ENCODE measurements at regions not wholly inside any gene's neighbourhood (a gene's known extent, or its start where the extent isn't known, plus 50 kb on each side); places are given as distances from the start of the nearest gene placed in this dataset.

DNA sequence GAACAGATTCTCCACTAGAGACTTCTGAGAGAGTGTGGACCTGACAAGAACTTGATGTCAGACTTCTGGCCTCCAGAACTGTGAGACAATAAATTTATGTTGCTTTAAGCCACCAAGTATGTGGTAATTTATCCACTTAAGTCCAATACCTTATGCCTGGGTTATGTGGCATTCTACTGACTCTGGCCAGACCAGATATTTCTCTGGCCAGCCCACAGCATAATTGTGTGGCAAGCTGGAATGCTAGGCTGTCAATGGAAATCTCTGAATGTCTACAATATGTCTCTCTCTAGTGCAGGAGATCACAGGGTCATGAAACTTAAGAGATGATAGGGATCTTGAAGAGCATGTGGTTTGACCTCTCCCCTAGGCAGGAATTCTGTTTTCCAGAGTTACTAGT is 251.0 kb downstream of the ZNF674 start:
- no peak overlapping the region for H3K9ac ChIP-seq (ENCODE audit: low read depth, low read length)
- H3K4me1 ChIP-seq (ENCODE audit: control insufficient read depth, insufficient read depth, low read length), result no peaks in the 10 kb centered on the region
- no peaks in the 10 kb centered on the region for H3K36me3 ChIP-seq (ENCODE audit: control insufficient read depth, insufficient read depth, low read length)
- peaks cover 3% of the 10 kb centered on the region for H3K9me3 ChIP-seq (ENCODE audit: control insufficient read depth, insufficient read depth, low read length)
- no peak overlapping the region for H3K4me3 ChIP-seq (ENCODE audit: low read depth, low read length)
- no peaks in the 10 kb centered on the region for H3K27me3 ChIP-seq (ENCODE audit: control insufficient read depth, insufficient read depth, low read length)

DNA sequence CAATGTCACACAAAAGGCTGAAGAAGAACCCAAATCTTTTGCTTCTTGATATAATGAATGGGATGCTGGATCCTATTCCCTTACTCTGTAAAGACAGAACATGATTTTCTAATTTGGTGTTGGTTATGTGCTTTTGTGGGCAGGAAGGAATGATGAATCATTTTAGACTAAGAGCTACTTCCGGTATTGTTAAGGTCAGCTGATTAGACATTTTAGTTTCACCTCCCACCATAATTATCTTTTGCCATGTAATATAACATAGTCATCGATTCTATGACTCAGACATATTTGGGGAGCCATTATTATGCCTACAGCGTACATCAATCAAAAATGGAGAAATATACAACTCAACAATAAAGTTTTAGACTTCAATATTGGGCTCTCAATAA is 265.3 kb downstream of the ZNF674 start:
- no peaks in the 10 kb centered on the region for H3K36me3 ChIP-seq (ENCODE audit: control insufficient read depth, insufficient read depth, low read length)

GRCh38 chrX:46279214-46279924 is 265.9 kb downstream of the ZNF674 start:
- Histone ChIP-seq H3K4me1 (ENCODE audit: control insufficient read depth, insufficient read depth, low read length) (peaks cover 3% of the 10 kb centered on the region), H3K9me3 (ENCODE audit: control insufficient read depth, insufficient read depth, low read length) (no peaks in the 10 kb centered on the region), H3K36me3 (ENCODE audit: control insufficient read depth, insufficient read depth, low read length) (no peaks in the 10 kb centered on the region), H3K9ac (ENCODE audit: low read depth, low read length) (no peak overlapping the region), H3K27me3 (ENCODE audit: control insufficient read depth, insufficient read depth, low read length) (no peaks in the 10 kb centered on the region), H3K4me3 (ENCODE audit: low read depth, low read length) (no peak overlapping the region)

More for the DNA sequence above, 265.3 kb downstream of the ZNF674 start:
- no peak overlapping the region for H3K9ac ChIP-seq (ENCODE audit: low read depth, low read length)
- H3K4me1 ChIP-seq (ENCODE audit: control insufficient read depth, insufficient read depth, low read length), result peaks cover 3% of the 10 kb centered on the region
- H3K4me3 ChIP-seq (ENCODE audit: low read depth, low read length), result no peak overlapping the region
- H3K9me3 ChIP-seq (ENCODE audit: control insufficient read depth, insufficient read depth, low read length), result no peaks in the 10 kb centered on the region
- H3K27me3 ChIP-seq (ENCODE audit: control insufficient read depth, insufficient read depth, low read length), result no peaks in the 10 kb centered on the region

GRCh38 chrX:46278572-46278971 is 266.6 kb downstream of the ZNF674 start:
- Histone ChIP-seq H3K36me3 (ENCODE audit: control insufficient read depth, insufficient read depth, low read length) (no peaks in the 10 kb centered on the region), H3K9ac (ENCODE audit: low read depth, low read length) (no peak overlapping the region), H3K9me3 (ENCODE audit: control insufficient read depth, insufficient read depth, low read length) (no peaks in the 10 kb centered on the region), H3K4me3 (ENCODE audit: low read depth, low read length) (no peak overlapping the region), H3K27me3 (ENCODE audit: control insufficient read depth, insufficient read depth, low read length) (no peaks in the 10 kb centered on the region), H3K4me1 (ENCODE audit: control insufficient read depth, insufficient read depth, low read length) (peaks cover 3% of the 10 kb centered on the region)

DNA sequence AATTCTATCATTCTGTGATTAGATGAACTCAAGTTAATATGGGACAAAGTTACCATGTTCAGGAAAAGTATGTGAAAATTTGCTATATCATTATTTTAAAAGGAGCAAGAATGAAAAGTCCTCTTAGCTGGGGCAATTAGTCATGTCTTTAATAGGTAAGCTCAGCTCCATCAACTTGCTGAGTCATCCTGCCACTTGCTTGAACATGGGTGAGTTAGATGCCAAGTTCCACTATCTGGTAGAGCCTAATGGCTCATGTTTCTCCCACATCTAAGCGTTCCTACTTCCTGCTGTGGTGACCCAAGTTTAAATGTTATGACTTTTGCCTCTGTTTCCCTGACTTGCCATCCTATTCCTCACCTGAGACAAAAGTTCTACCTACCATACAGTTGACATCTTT is 276.8 kb downstream of the ZNF674 start:
- Histone ChIP-seq H3K27me3 (ENCODE audit: control insufficient read depth, insufficient read depth, low read length) (no peaks in the 10 kb centered on the region), H3K4me3 (ENCODE audit: low read depth, low read length) (no peak overlapping the region), H3K9ac (ENCODE audit: low read depth, low read length) (no peak overlapping the region), H3K9me3 (ENCODE audit: control insufficient read depth, insufficient read depth, low read length) (no peaks in the 10 kb centered on the region), H3K4me1 (ENCODE audit: control insufficient read depth, insufficient read depth, low read length) (peaks cover 5% of the 10 kb centered on the region), H3K36me3 (ENCODE audit: control insufficient read depth, insufficient read depth, low read length) (no peaks in the 10 kb centered on the region)

DNA sequence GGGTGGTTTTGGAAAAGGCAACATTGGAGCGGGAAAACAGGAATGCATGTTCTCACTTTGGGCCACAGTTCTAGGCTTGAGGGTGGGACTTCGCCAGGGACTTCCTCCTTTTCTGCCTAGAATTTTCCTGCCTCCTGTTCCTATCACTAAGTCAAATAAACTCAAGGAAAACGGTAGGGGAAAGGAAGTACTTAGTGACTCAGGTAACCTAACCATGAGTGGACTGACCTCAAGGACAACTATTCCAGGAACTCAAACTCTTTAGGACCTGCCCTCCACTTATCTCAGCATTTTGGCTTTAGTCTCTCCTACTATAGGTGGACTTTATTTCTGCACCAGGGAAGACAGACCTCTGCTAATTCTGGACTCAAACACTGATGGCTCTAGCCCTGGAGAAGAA is 281.7 kb downstream of the ZNF674 start:
- no peak overlapping the region for H3K4me3 ChIP-seq (ENCODE audit: low read depth, low read length)
- H3K36me3 ChIP-seq (ENCODE audit: control insufficient read depth, insufficient read depth, low read length), result no peaks in the 10 kb centered on the region
- H3K4me1 ChIP-seq (ENCODE audit: control insufficient read depth, insufficient read depth, low read length), result peaks cover 8% of the 10 kb centered on the region
- H3K9ac ChIP-seq (ENCODE audit: low read depth, low read length), result no peak overlapping the region
- H3K27me3 ChIP-seq (ENCODE audit: control insufficient read depth, insufficient read depth, low read length), result no peaks in the 10 kb centered on the region
- H3K9me3 ChIP-seq (ENCODE audit: control insufficient read depth, insufficient read depth, low read length), result no peaks in the 10 kb centered on the region

GRCh38 chrX:46262304-46262703 is 282.9 kb downstream of the ZNF674 start:
- H3K27me3 ChIP-seq (ENCODE audit: control insufficient read depth, insufficient read depth, low read length), result no peaks in the 10 kb centered on the region
- H3K9me3 ChIP-seq (ENCODE audit: control insufficient read depth, insufficient read depth, low read length), result no peaks in the 10 kb centered on the region
- H3K4me3 ChIP-seq (ENCODE audit: low read depth, low read length), result no peak overlapping the region
- H3K4me1 ChIP-seq (ENCODE audit: control insufficient read depth, insufficient read depth, low read length), result peaks cover 8% of the 10 kb centered on the region
- no peaks in the 10 kb centered on the region for H3K36me3 ChIP-seq (ENCODE audit: control insufficient read depth, insufficient read depth, low read length)
- H3K9ac ChIP-seq (ENCODE audit: low read depth, low read length), result no peak overlapping the region

DNA sequence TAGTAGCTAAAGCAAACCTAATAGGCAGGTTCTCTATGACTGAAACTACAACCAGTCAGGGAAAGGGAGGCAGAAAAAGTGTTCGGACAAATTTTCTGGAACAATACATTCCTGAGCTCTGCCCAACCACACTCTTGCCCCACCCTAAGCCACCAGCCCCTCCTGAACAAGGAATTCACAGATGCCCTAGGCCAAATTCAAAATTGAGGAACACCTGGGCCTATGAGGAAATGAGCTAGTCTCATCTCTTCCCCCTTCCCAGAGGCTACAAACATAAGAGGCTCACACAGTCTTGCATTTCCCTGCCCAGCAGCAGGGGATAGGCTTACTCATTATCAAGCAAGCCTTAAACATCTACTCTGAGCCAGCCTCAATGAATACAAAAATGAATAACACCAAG is 284.7 kb downstream of the ZNF674 start:
- no peaks in the 10 kb centered on the region for H3K36me3 ChIP-seq (ENCODE audit: control insufficient read depth, insufficient read depth, low read length)
- no peaks in the 10 kb centered on the region for H3K9me3 ChIP-seq (ENCODE audit: control insufficient read depth, insufficient read depth, low read length)
- H3K4me1 ChIP-seq (ENCODE audit: control insufficient read depth, insufficient read depth, low read length), result peaks cover 6% of the 10 kb centered on the region
- no peaks in the 10 kb centered on the region for H3K27me3 ChIP-seq (ENCODE audit: control insufficient read depth, insufficient read depth, low read length)
- H3K4me3 ChIP-seq (ENCODE audit: low read depth, low read length), result no peak overlapping the region
- H3K9ac ChIP-seq (ENCODE audit: low read depth, low read length), result no peak overlapping the region

DNA sequence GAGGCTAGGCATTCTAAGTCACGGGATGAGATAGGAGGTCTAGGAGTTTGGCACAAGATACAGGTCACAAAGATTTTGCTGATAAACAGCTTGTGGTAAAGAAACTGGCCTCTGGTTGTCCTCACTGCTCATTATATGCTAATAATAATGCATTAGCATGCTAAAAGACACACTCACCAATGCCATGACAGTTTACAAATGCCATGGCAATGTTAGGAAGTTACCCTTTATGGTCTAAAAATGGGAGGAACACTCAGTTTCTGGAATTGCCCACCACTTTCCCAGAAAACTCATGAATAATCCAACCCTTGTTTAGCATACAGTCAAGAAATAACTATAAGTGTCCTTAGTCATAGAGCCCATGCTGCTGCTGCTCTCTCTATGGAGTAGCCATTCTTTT is 286.9 kb downstream of the ZNF674 start:
- Histone ChIP-seq H3K36me3 (ENCODE audit: control insufficient read depth, insufficient read depth, low read length) (no peaks in the 10 kb centered on the region), H3K27me3 (ENCODE audit: control insufficient read depth, insufficient read depth, low read length) (no peaks in the 10 kb centered on the region), H3K4me1 (ENCODE audit: control insufficient read depth, insufficient read depth, low read length) (peaks cover 3% of the 10 kb centered on the region)

GRCh38 chrX:46257451-46257879 is 287.8 kb downstream of the ZNF674 start:
- Histone ChIP-seq H3K36me3 (ENCODE audit: control insufficient read depth, insufficient read depth, low read length) (no peaks in the 10 kb centered on the region), H3K27me3 (ENCODE audit: control insufficient read depth, insufficient read depth, low read length) (no peaks in the 10 kb centered on the region), H3K4me1 (ENCODE audit: control insufficient read depth, insufficient read depth, low read length) (peaks cover 3% of the 10 kb centered on the region), H3K4me3 (ENCODE audit: low read depth, low read length) (no peak overlapping the region), H3K9me3 (ENCODE audit: control insufficient read depth, insufficient read depth, low read length) (no peaks in the 10 kb centered on the region), H3K9ac (ENCODE audit: low read depth, low read length) (no peak overlapping the region)

More for the DNA sequence above, 286.9 kb downstream of the ZNF674 start:
- H3K4me3 ChIP-seq (ENCODE audit: low read depth, low read length), result no peak overlapping the region
- H3K9ac ChIP-seq (ENCODE audit: low read depth, low read length), result no peak overlapping the region
- H3K9me3 ChIP-seq (ENCODE audit: control insufficient read depth, insufficient read depth, low read length), result no peaks in the 10 kb centered on the region

- H3K36me3 ChIP-seq (ENCODE audit: control insufficient read depth, insufficient read depth, low read length), result no peaks in the 10 kb centered on the region
- H3K4me3 ChIP-seq (ENCODE audit: low read depth, low read length), result no peak overlapping the region
- H3K9ac ChIP-seq (ENCODE audit: low read depth, low read length), result no peak overlapping the region
- no peaks in the 10 kb centered on the region for H3K9me3 ChIP-seq (ENCODE audit: control insufficient read depth, insufficient read depth, low read length)
- H3K27me3 ChIP-seq (ENCODE audit: control insufficient read depth, insufficient read depth, low read length), result no peaks in the 10 kb centered on the region
- H3K4me1 ChIP-seq (ENCODE audit: control insufficient read depth, insufficient read depth, low read length), result peaks cover 3% of the 10 kb centered on the region
Observed at GRCh38 chrX:46256875-46257274, 288.3 kb downstream of the ZNF674 start.

DNA sequence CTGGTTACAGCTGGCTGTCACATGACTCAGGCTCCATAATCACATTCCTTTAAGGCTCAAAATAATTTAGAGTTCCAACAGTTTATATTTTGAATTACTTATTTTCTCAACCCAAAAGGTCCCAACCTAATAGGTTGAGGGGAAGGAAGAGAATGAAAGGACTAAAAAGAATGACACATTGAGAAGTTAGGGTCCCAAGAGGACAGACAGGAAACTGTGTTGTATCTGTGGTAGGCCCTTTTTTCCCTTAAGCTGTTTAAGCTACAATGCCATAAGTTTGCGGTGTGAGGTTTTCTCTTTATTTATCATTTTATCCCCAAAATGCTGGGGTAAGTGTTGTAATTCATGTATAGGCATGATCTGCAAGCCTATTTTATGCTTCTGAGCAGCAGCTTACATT is 290.2 kb downstream of the ZNF674 start:
- Histone ChIP-seq H3K36me3 (ENCODE audit: control insufficient read depth, insufficient read depth, low read length) (no peaks in the 10 kb centered on the region), H3K9me3 (ENCODE audit: control insufficient read depth, insufficient read depth, low read length) (no peaks in the 10 kb centered on the region), H3K4me3 (ENCODE audit: low read depth, low read length) (no peak overlapping the region), H3K27me3 (ENCODE audit: control insufficient read depth, insufficient read depth, low read length) (no peaks in the 10 kb centered on the region), H3K4me1 (ENCODE audit: control insufficient read depth, insufficient read depth, low read length) (no peaks in the 10 kb centered on the region), H3K9ac (ENCODE audit: low read depth, low read length) (no peak overlapping the region)
